GM18526 (cell line): ENCODE measurements at regions not wholly inside any gene's neighbourhood (a gene's known extent, or its start where the extent isn't known, plus 50 kb on each side); places are given as distances from the start of the nearest gene placed in this dataset.

Experiments used
- POLR2A ChIP-seq: IDR thresholded peaks from 3 replicates; pipeline ENCODE4 v1.6.1; 2011; ENCODE audit not compliant: insufficient read length; ENCODE audit errors: extremely low read depth

DNA sequence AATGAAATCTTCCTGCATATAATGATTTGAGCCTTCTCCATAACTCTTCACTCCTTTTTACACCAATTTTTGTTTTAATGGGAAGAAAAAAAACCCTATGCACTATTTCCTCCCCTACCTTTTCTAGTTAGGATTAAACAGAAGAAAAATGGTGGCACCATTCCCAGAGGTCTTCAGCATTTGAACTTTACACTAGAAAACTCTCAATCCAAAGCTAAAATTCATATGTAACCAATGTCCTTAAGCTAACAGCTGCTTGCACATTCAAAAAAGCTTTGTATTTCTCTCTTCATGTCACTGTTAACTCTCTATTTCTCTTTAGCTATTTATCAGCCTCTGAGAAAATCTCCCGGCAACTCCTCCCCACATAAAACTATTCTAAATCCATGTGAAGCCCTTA, 90.3 kb upstream of the UBL3 start:
- no peak for TF ChIP-seq POLR2A

DNA sequence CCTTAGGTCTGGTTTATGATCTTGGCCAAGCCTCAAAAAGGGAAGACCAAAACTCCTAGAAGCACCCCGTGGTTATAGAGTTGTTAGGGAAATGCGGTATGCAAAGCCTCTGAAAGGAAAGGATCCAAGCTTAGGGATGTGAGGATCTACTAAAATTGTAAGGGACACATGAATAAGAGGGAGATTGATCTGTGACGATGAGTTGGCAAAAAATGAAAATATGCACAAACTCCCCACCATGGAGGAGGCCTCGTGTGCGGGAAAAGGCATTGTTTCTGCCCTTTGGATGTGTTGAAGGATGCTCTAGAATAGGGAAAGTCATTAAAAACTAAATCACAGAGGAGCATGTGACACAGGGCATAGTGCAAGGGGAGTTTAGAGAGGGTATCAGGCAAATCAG, 88.7 kb upstream of the UBL3 start:
- no peak for TF ChIP-seq POLR2A

GRCh38 chr13:29937841-29938240, 87.4 kb upstream of the UBL3 start:
- no peak for TF ChIP-seq POLR2A

DNA sequence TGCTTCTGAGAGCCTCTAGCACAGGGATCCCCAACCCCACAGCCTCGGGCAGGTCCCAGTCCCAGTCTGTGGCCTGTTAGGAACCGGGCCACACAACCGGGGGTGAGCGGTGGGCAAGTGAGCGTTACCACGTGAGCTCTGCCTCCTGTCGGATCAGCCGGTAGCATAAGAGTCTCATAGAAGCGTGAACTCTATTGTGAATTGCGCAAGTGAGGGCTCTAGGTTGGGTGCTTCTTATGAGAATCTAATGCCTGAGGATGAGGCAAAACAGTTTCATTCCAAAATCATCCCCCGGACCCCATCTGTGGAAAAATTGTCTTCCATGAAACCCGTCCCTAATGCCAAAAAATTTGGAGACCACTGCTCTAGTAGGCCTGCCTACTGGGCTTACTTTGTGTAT, 87.0 kb upstream of the UBL3 start:
- TF ChIP-seq POLR2A = no peak

- no peak for TF ChIP-seq POLR2A
Observed at GRCh38 chr13:29936956-29937355, 86.5 kb upstream of the UBL3 start.

DNA sequence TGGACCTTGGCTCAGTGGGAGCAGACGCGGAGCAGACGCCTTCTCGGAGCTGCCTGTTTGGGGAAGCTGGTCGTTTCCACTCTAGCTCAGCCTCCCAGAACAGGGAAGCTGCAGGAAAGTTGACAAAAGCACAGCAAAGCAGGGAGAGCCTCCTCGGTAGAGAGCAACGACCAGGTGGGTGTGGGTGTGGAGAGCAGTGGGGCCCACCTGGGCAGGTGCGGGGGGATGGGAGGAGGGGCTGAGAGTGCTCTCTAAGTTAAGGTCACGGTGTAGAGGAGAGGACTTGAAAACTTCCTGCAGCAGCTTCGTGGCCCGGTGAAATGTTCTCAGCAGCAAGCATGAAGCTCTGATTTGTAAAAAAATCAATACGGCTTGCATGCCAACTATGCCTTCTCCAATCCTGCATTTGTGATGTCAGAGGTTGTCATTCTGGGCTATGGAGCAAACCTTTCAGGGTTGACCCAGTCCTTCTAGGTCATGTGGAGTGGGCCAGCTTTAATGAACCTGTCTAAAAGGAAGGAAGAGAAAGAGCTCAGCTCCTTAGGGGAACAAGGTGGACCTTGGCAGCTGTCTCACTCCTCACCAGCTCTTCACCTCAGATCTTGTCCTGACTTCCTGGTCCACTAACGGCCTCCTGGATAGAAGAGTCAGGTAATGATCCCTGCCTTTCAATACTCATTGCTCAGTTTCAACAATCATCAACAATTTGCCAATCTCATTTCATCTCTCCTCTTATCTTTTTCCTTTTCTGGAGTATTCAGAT, 85.8 kb upstream of the UBL3 start:
- TF ChIP-seq POLR2A = no peak

DNA sequence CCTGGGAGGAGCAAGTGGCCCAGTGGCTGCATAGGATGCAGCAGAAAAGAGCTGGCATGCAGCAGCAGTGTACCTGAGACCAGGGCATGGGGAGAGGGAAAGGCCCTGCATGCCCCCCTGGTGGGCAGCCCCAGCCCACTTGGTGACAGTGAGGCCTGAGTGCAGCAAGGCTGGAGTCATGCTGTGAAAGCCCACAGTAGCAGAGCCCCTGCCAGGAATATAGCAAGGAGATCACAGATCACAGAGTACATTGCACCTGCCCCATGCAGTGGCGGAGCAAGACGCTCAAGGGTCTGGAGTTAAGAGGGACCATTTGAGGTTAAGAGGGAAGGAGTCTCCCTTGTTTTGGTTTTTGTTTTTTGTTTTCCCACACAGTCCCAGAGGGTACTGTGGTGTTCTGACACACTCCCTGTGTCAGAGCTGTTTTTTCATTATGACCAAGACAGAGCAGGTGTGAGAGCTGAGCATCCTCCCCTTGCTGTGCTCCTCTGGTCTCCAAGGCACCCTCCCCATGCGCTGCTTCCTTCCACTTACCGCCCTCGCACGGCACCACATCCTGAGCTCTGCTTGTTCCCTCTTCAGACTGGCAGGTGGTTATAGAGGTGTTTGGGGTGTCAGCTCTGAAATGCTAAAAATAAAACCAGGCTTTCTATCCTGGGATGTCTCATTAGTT, 85.0 kb upstream of the UBL3 start:
- TF ChIP-seq POLR2A = no peak

DNA sequence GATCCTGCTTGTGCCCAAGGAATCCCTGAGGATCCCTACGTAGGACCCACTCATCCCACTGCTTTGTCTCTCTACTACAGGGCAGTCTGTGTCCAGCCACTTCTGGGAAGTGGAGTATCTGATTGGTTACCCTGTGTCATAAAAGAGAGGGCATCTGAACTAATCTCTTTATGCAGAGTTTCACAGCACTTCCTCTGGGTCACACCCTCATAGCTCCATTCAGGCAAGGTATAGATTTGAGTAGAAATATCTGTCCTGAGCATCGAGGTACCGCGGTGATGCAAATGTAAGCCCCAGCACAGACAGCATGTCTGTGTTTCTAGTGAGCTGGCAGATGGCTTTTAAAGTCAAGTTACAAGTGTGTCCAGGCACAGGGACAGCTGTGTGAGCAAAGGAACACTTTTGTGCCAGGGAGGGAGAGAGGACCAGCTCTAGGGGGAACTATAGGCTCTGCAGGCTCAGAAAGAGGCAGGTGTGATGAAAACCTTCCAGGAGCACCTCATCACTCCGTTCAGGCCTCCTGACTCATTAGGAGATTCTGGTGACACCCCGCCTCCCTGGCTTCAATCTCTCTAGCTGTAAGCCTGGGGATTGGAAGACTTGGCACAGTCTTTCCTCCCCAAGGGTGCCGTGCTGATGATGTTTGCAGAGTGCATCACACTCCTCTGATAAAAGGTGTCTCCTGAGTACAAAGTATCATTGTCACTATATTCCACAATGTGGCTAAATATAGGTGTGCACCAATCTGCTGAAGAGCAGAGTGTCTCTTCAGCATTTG, 84.3 kb upstream of the UBL3 start:
- TF ChIP-seq POLR2A = no peak

- no peak for TF ChIP-seq POLR2A
Observed at GRCh38 chr13:29933401-29933800, 83.0 kb upstream of the UBL3 start.

- no peak for TF ChIP-seq POLR2A
Observed at GRCh38 chr13:29931696-29932095, 81.3 kb upstream of the UBL3 start.

DNA sequence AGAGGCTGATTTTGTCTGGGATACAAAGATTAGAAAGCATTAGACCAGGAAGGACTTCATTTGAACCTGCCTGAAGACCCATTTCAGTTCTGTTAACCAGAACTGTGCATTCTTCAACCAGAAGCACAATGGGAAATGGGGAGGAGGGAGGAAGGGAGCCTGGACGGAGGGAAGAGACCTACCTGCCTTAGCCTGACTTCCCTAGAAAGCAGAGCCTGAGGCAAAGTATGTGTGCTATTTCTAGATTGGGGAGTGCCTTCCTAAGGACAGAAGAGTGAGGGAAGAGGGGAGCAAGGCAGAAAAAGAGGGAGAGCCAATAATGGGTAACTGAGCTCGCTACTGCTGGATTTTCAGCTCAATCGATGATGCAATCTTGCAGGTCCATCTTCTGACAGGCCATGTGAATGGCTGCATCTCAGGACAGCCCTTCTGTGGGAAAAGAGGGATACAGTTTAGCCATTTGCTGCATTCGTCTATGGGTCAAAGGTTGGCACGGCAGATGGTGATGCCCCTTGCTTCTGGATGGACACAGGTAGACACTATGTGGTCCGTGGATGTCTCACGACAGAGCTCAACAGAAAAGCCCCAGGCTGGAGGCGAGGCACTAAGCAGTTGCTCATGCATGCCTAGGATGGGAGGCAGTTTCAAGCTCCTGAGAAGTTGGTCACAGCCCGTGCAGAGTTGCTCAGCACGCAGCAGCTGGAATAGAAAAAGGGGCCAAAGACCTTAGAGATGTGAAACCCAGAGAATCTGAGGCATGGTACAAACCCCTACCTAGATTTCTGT, 78.8 kb upstream of the UBL3 start:
- TF ChIP-seq POLR2A = no peak

DNA sequence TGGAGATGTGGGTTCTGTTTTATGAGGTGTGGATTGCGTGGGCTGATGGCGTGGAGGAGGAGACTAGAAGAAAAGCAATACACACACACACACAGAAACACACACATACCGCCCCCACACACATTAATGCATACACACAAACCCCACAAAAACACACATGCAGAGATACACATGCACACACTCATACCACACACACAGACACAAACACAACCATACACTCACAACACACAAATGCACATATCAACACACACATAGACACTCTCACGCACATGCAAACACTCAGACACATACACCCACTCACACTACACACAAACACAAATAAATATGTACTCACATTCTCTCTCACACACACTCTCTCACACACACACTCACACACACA, 75.7 kb upstream of the UBL3 start:
- no peak for TF ChIP-seq POLR2A

DNA sequence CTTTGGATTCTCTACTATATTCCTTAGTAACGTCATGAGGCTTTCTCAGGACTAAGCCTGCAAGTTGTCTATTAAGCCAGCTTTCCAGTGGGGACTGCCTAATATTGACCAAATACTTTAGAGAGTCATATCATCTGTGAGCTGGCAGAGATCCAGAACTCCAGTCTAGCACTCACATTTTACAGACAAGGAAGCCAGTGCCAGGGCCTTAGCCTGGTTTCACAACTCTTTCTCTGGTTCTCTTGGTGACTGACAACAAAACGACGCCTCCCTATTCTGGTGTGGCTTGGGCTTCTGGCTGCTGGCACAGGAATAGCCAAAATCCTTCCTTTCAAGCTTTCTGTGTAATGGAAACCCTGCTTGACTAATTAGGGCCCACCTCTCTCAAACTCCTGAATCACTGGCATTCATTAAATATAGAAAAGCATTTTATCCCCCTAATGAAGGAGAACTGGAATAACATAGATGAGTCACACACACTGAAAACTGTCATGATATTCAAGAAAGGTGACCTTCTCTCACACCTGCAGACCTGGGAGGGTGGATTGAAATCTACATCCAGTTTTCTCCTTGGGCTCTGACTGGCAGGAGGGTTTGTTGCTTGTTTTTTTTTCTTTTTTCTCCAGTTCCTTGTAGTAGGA, 75.2 kb upstream of the UBL3 start:
- no peak for TF ChIP-seq POLR2A

DNA sequence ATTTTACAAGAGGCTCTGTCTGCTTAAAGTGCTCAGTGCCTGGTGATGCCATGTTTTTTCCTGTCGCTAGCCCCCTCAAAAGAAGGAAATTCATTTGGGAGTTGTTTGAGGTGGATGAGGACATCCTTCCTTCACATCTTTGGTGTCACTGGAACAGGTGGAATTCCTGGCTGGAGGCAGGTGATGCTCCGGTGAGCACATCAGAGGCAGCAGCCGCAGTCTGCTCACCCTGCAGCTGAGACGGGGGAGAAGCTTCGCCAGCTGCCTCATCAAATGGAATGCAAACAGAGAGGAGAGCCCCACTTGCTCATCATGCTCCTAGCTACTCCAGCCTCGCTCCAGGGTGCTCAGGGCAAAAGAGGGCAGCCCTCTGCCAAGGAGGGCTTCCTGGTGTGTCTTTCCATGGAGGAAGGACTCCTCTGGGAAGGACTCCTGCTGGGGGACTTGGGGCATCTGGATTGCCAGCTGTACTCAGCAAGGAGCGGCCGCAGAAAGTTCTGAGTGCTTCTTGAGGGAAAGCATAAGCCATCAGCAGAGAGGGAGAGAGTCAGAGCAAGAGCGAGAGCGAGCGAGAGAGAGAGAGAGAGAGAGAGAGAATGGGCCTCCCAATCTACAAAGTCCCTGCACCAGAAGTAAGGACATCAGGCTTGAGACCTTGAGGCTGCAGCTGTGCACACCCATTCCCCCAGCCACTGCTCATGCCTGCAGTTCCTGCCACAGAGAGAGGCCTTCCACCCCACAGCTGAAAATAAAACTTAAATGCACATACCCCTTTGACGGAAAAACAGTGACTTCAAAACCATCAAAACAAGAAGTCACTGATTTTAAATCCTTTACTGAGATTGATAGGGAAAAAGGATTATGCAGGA, 74.3 kb upstream of the UBL3 start:
- TF ChIP-seq POLR2A = no peak
